AG08395 (cell line): ENCODE measurements at regions not wholly inside any gene's neighbourhood (a gene's known extent, or its start where the extent isn't known, plus 50 kb on each side); places are given as distances from the start of the nearest gene placed in this dataset.
A peak's percentile ranks its signal among the peaks of the same experiment; 100 is the strongest.
"Not testable (repeated sequence)": the region's sequence is repeated elsewhere in the genome, so short reads cannot be mapped to it uniquely, and the experiment has no call there.

Experiments used
- DNase-seq: peaks from one replicate; pipeline ENCODE4 v3.0.0; 2012; ENCODE audit warnings: mixed read lengths, low spot score

GRCh38 chr9:97248252-97248651 lies 59.2 kb upstream of the CCDC180 start:
- not testable (repeated sequence) for DNase-seq

- no peak for DNase-seq
These were observed 63.9 kb upstream of the CCDC180 start for GRCh38 chr9:97243606-97244005.

- not testable (repeated sequence) for DNase-seq
These were observed 66.0 kb upstream of the CCDC180 start for GRCh38 chr9:97241430-97241829.

- DNase-seq: peak; percentile 59
These were observed 69.2 kb upstream of the CCDC180 start for GRCh38 chr9:97237951-97238889.

- no peak for DNase-seq
These were observed 70.1 kb upstream of the CCDC180 start for GRCh38 chr9:97237311-97237786.

GRCh38 chr9:97233009-97233400 lies 74.5 kb upstream of the CCDC180 start:
- DNase-seq: not testable (repeated sequence)

- DNase-seq: not testable (repeated sequence)
These were observed 75.1 kb upstream of the CCDC180 start for GRCh38 chr9:97232060-97233008.

GRCh38 chr9:97222393-97222792 lies 85.1 kb upstream of the CCDC180 start:
- not testable (repeated sequence) for DNase-seq

GRCh38 chr9:97221478-97222355 lies 85.7 kb upstream of the CCDC180 start:
- peak; percentile 50 for DNase-seq

GRCh38 chr9:97220894-97221477 lies 86.5 kb upstream of the CCDC180 start:
- DNase-seq: no peak

GRCh38 chr9:97220396-97220795 lies 87.1 kb upstream of the CCDC180 start:
- not testable (repeated sequence) for DNase-seq

- not testable (repeated sequence) for DNase-seq
These were observed 87.9 kb upstream of the CCDC180 start for GRCh38 chr9:97219443-97220140.

- not testable (repeated sequence) for DNase-seq
These were observed 92.3 kb upstream of the CCDC180 start for GRCh38 chr9:97215127-97215526.

GRCh38 chr9:97214556-97214955 lies 92.9 kb upstream of the CCDC180 start:
- not testable (repeated sequence) for DNase-seq

- DNase-seq: not testable (repeated sequence)
These were observed 107.8 kb upstream of the CCDC180 start for GRCh38 chr9:97199683-97200082.

GRCh38 chr9:97193767-97194166 lies 113.7 kb upstream of the CCDC180 start:
- DNase-seq: not testable (repeated sequence)

GRCh38 chr9:97188545-97188944 lies 118.9 kb upstream of the CCDC180 start:
- no peak for DNase-seq

GRCh38 chr9:97187706-97188105 lies 119.8 kb upstream of the CCDC180 start:
- DNase-seq: not testable (repeated sequence)

GRCh38 chr9:97186493-97186892 lies 121.0 kb upstream of the CCDC180 start:
- DNase-seq: no peak

GRCh38 chr9:97182532-97182931 lies 124.9 kb upstream of the CCDC180 start:
- DNase-seq: not testable (repeated sequence)
